NCI-H2029 treated with DMSO at 0.1 percent for 48 hours (cell line): ENCODE measurements at regions not wholly inside any gene's neighbourhood (a gene's known extent, or its start where the extent isn't known, plus 50 kb on each side); places are given as distances from the start of the nearest gene placed in this dataset.
"Not testable (repeated sequence)": the region's sequence is repeated elsewhere in the genome, so short reads cannot be mapped to it uniquely, and the experiment has no call there.

Source experiments
- DNase-seq: peaks from one replicate; lab custom pipeline; 2025; lab: John Stamatoyannopoulos, UW

GRCh38 chr13:28573595-28574373 is 78.9 kb upstream of the FLT1 start:
- no peak for DNase-seq

- no peak for DNase-seq
Measured at GRCh38 chr13:28572871-28573270, 77.9 kb upstream of the FLT1 start.

DNA sequence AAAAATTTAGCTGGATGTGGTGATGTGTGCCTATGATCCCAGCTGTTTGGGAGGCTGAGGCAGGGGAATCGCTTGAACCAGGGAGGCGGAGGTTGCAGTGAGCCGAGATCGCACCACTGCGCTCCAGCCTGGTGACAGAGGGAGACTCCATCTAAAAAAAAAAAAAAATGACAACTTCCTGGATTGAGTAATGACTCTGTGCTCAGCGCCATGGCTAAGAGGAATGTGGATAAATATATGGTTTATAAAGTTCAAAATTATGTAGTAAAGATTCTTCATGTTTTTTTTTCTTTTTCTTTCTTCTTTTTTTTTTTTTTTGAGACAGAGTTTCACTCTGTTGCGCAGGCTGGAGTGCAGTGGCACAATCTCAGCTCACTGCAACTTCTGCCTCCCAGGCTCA is 75.4 kb upstream of the FLT1 start:
- DNase-seq, result not testable (repeated sequence)

DNA sequence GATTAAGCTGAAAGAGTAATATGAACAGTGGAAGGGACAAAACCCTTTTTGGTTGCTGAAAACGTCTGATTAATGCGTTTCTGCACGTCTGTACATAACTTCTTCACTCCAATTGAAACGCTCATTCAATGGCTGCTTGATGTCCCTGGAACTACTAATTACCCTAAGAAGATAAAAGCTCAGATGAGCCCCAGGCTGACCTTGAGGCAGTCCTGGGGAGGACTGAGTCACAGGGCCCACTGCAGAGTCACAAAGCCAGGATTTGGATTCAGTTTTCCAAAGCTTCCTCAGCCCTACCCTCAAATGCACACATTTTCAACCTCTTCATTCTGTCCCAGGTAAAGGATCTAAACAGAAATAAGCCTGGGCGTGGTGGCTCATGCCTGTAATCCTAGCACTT is 75.0 kb upstream of the FLT1 start:
- no peak for DNase-seq

DNA sequence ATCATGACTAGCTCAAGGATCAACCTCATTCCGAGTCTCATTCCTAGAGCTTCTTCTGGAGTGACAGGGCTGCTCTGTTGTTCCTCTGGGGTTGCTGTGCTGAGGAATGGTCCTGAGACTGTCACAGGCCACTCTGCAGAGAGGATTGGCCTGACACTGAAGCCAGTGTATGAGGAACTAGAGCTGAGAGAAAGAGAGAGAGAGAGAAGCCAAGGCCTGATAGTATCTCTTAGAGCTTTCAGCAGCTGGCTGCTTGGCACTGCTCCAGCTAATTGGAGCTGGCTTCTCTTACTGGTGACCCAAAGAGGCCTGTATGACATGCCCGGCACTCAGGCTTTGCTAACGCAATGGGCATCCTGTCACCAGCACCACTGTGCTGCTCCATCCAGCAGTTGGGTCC is 73.4 kb upstream of the FLT1 start:
- DNase-seq, result peak; percentile 9

DNA sequence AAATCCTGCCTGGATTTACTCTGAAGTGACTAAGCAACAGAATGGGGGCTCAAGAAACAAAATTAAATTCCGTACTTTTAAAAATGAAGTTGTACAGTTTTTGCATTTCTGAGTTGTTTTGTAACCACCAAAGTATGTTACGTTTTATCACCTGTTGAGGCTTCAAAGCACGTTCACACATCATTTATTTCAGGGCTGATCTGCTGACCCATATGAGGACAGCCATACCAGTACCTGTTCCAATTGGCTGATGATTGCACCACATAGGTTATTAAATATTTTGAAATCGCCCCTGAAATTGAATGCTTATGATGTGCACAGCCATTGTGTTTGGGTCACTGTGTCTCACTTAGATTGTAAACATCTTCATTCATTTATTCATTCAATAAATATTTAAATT is 72.0 kb upstream of the FLT1 start:
- no peak for DNase-seq

DNA sequence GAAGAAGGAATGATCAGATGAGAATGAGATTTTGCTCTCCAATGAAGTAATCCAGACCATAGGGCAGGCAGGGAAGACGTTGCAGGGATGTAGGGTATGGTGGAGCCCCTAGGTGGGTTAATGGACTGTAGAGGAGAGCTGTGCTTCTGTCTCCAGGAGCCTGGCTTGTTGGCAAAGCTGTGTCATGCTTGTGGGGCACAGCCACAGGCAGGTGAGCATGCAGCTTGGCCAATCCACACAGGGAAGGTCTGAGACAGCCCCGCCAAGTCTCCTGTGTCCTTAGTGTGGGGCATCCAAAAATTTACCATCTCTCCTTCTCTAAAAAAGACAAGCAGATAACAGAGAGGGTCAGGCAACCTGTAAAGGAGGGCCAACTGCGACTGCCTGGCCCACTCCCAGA is 71.4 kb upstream of the FLT1 start:
- DNase-seq, result no peak

- DNase-seq, result peak; percentile 78
Measured at GRCh38 chr13:28564030-28564429, 69.1 kb upstream of the FLT1 start.

DNA sequence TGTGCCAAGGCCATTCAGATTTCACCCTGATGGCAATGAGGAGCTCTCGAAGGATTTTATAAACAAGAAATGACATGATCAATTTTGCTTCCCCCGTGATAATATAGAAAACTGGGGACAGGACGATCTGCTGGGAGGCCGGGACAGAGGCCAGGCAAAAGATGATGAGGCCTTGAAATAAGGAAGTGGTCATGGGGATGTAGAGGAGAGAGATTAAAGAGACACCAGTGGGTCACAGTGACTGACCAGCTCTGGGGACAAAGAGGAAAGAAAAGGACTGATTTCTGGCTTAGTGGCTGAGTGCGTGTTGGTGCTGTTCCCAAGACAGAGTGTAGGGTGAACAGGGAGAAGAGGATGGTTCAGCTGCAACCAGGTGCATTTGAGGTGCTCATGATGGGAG is 68.7 kb upstream of the FLT1 start:
- no peak for DNase-seq

DNA sequence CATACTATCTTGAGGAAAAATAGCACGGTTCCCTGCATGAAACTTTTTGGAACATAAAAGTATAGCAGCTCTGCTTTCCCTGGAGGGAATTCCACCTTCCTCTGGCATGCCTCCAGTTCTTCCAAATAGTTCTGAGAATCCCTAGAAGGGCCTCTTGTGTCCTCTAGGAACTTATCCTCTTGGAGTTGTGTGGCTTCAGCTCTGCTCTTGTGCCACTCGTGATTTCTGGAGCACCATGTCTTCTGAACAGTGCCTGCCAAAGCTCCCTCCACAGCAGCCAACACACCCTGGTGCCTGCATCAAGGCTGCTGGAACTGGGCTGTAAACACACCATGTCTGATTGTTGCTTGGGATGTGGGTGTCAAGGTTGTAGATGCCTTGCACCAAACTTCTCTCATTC is 65.7 kb upstream of the FLT1 start:
- DNase-seq, result no peak

DNA sequence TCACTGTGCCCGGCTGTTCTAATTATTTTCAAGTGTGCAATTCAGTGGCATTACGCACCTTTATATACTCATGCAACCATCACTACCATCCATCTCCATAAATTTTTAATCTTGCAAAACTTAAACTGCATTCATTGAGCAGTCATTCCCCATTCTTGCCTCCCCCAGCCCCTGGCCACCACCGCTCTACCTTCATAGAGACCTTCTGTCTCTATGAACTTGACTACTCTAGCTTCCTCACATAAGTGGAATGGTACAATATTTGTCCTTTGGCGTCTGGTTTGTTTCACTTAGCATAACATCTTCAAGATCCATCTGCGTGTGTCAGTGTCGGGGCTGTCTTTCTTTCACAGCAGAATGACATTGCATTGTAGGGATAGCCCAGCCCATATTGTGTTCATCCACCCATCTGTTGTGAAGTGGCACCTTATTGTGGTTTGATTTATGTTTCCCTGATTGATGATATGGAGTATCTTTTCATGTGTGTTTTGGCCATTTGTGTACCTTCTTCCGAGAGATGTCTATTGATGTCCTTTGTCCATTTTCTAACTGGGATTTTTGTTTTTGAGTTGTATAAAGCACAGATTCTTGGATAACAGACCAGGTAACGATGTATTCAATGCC is 64.8 kb upstream of the FLT1 start:
- no peak for DNase-seq

DNA sequence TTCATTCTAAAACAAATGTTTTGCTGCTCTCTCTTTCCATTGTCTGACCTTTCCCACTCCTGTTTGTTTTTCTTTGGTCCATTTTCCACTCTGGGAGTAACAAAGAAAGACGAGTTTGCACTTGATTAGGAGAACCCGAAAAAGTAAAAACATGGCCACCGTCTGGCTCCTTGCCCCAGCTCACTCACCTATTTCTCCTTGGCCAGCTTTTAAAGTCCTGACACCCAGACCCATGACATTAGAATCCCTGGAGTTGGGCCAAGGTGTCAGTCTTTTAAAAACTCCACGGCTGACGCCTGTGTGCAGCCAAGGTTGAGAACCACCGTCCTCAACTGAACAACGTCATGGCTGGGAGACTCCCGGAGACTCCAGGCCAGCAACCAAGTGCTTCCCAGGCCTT is 63.6 kb upstream of the FLT1 start:
- DNase-seq, result no peak

DNA sequence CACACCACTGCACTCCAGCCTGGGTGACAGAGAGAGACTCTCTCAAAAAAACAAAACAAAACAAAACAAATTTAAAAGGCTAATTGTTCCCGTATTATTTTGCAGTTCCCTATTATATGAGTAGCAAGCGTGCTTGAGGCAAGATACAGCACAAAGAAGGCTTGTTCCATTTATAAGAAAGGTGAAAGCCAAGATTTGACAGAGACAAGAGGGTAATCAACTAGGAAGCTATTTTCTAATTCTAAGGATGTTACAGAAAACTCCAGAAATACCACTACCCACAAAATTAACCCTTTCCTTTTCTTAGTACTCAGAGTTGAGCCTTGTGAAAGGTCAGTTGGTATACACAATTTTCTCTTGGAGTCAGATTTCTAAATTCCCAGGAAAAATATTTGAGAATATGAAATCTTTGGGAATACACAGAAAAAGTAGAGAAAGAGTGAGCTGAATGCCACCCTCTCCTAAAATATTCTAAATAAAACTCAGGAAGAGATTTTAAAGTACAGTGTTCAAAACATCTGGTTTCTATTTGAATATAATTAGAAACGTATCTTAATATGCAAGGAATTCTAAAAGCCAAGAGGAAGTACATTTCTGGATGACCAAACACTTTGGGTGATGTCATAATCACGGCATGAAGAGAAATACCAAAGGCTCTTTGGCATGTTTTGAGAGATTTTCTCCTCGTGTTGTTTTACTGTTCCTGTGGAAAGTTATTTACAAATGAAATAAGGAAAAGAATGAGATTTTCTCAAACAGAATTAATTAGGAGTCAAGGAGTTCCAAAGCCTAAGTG is 63.0 kb upstream of the FLT1 start:
- no peak for DNase-seq

DNA sequence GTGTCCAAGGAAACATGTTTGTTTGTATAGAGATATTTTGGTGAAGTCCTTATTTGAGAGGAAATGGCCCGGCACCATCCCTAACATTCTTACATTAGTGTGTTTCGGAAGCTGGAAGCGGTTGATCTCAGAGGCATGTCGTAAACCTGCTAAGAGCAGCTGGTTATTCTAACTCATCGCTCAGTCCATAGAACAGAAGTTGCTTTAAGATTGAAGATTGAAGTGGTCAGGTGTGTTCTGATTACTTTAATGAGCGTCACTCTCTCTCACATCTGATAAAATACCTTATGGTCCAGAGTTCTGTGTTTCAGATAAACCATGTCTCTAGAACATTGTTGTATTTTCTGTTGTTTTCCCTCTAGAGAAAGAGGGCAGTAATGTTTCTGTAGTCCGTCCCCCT is 60.2 kb upstream of the FLT1 start:
- DNase-seq, result no peak

- no peak for DNase-seq
Measured at GRCh38 chr13:28553971-28554370, 59.0 kb upstream of the FLT1 start.

GRCh38 chr13:28552288-28552687 is 57.4 kb upstream of the FLT1 start:
- DNase-seq, result no peak

GRCh38 chr13:28551498-28551895 is 56.6 kb upstream of the FLT1 start:
- no peak for DNase-seq

GRCh38 chr13:28550721-28551497 is 56.0 kb upstream of the FLT1 start:
- DNase-seq, result no peak

- no peak for DNase-seq
Measured at GRCh38 chr13:28550091-28550490, 55.2 kb upstream of the FLT1 start.

DNA sequence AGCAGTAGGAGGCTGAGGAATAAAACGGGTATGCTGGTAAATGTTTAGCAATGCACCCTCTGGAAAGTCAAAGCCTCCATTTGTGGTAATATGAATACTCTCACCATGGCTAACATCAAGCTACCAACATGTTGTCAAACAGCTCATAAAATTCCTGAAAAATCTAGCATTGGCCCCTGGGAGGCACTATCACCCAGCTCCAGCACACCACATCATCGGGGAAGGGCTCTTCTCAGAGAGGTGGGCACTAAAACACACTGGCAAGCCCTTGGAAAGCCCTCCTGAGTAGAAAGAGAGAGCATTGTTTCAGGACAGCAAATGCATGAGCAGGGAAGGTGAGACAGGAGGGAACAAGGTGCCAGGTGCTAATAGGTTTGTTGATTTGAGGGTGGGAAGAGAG is 53.9 kb upstream of the FLT1 start:
- no peak for DNase-seq

GRCh38 chr13:28548468-28548867 is 53.5 kb upstream of the FLT1 start:
- DNase-seq, result no peak

GRCh38 chr13:28545583-28546333 is 50.8 kb upstream of the FLT1 start:
- peak; percentile 67 for DNase-seq
